Stimulated activated CD4-positive, alpha-beta T cell treated with anti-CD3 and anti-CD28 coated beads, Interleukin-2, amount 100 ng/mL, for 4 hours (primary cell): ENCODE measurements at regions not wholly inside any gene's neighbourhood (a gene's known extent, or its start where the extent isn't known, plus 50 kb on each side); places are given as distances from the start of the nearest gene placed in this dataset.

Experiments
- DNase-seq: peaks from one replicate; pipeline ENCODE4 v3.0.0-alpha.2; 2020; ENCODE audit warnings: low read depth

GRCh38 chr5:52674815-52675545, 112.7 kb upstream of the ITGA1 start:
- no peak for DNase-seq

GRCh38 chr5:52682492-52682891, 105.2 kb upstream of the ITGA1 start:
- no peak for DNase-seq

GRCh38 chr5:52684051-52684450, 103.7 kb upstream of the ITGA1 start:
- no peak for DNase-seq

GRCh38 chr5:52685566-52685965, 102.2 kb upstream of the ITGA1 start:
- no peak for DNase-seq

- no peak for DNase-seq
These were observed 101.7 kb upstream of the ITGA1 start for GRCh38 chr5:52685971-52686370.

- DNase-seq: no peak
These were observed 97.4 kb upstream of the ITGA1 start for GRCh38 chr5:52690236-52690768.

GRCh38 chr5:52692039-52692438, 95.7 kb upstream of the ITGA1 start:
- no peak for DNase-seq

- no peak for DNase-seq
These were observed 95.1 kb upstream of the ITGA1 start for GRCh38 chr5:52692606-52693005.

GRCh38 chr5:52693280-52693679, 94.4 kb upstream of the ITGA1 start:
- DNase-seq: no peak

- DNase-seq: no peak
These were observed 93.9 kb upstream of the ITGA1 start for GRCh38 chr5:52693836-52694235.

- no peak for DNase-seq
These were observed 93.1 kb upstream of the ITGA1 start for GRCh38 chr5:52694648-52695047.

GRCh38 chr5:52702877-52703276, 84.8 kb upstream of the ITGA1 start:
- no peak for DNase-seq

GRCh38 chr5:52703321-52703720, 84.4 kb upstream of the ITGA1 start:
- DNase-seq: no peak

- no peak for DNase-seq
These were observed 82.0 kb upstream of the ITGA1 start for GRCh38 chr5:52705720-52706119.

- DNase-seq: no peak
These were observed 80.9 kb upstream of the ITGA1 start for GRCh38 chr5:52706775-52707174.

- DNase-seq: no peak
These were observed 80.1 kb upstream of the ITGA1 start for GRCh38 chr5:52707616-52708015.

- DNase-seq: no peak
These were observed 79.3 kb upstream of the ITGA1 start for GRCh38 chr5:52708463-52708862.

- DNase-seq: no peak
These were observed 78.4 kb upstream of the ITGA1 start for GRCh38 chr5:52709167-52709925.

GRCh38 chr5:52710310-52710971, 77.3 kb upstream of the ITGA1 start:
- no peak for DNase-seq

GRCh38 chr5:52710972-52711596, 76.6 kb upstream of the ITGA1 start:
- no peak for DNase-seq

- DNase-seq: no peak
These were observed 75.4 kb upstream of the ITGA1 start for GRCh38 chr5:52712354-52712753.

GRCh38 chr5:52725065-52725746, 62.5 kb upstream of the ITGA1 start:
- peak; percentile 34 for DNase-seq
